ENCODE measurements at regions not wholly inside any gene's neighbourhood (a gene's known extent, or its start where the extent isn't known, plus 50 kb on each side); places are given as distances from the start of the nearest gene placed in this dataset.

GRCh38 chr1:116299248-116299647 lies 73.8 kb upstream of the ATP1A1 start:
- Histone ChIP-seq H2AFZ (peak overlapping the region; percentile 29), H3K79me2 (no peaks in the 10 kb centered on the region), H3K9ac (no peak overlapping the region), H3K27me3 (ENCODE audit: control insufficient read depth, insufficient read depth, low read length) (no peaks in the 10 kb centered on the region), H3K4me2 (ENCODE audit: low read length) (peak overlapping the region; percentile 1), H3K4me1 (peaks cover 7% of the 10 kb centered on the region), H3K27ac (peak overlapping the region; percentile 81), H3K9me3 (ENCODE audit: control insufficient read depth, low read length) (no peaks in the 10 kb centered on the region), H3K36me3 (ENCODE audit: control insufficient read depth, insufficient read depth, low read length) (no peaks in the 10 kb centered on the region), H3K4me3 (ENCODE audit: low read depth, low read length) (no peak overlapping the region)
- TF ChIP-seq, protein P1, sequence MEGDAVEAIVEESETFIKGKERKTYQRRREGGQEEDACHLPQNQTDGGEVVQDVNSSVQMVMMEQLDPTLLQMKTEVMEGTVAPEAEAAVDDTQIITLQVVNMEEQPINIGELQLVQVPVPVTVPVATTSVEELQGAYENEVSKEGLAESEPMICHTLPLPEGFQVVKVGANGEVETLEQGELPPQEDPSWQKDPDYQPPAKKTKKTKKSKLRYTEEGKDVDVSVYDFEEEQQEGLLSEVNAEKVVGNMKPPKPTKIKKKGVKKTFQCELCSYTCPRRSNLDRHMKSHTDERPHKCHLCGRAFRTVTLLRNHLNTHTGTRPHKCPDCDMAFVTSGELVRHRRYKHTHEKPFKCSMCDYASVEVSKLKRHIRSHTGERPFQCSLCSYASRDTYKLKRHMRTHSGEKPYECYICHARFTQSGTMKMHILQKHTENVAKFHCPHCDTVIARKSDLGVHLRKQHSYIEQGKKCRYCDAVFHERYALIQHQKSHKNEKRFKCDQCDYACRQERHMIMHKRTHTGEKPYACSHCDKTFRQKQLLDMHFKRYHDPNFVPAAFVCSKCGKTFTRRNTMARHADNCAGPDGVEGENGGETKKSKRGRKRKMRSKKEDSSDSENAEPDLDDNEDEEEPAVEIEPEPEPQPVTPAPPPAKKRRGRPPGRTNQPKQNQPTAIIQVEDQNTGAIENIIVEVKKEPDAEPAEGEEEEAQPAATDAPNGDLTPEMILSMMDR (IDR thresholded peaks at IDR 0.05), result no peak

DNA sequence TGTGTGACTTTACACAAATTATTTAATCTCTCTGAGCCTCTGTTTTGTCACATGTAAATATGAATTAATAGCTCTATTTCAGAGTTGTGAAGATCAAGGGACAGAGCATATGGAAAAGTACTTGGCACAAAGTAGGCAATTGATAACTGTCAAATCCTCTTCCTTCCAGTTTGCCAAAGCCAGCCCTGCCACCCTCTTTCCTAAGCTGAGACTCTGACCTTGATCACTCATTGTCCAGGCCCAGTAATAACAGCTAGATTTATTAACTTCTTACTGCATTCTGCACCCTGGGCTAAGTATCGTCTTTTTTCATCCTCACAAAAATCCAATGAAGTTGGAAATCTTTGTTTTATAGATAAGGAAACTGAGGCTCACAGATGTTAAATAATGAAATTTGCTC lies 70.8 kb upstream of the ATP1A1 start:
- Histone ChIP-seq H3K4me3 (ENCODE audit: low read depth, low read length) (no peak overlapping the region), H3K4me2 (ENCODE audit: low read length) (no peak overlapping the region), H3K9me3 (ENCODE audit: control insufficient read depth, low read length) (no peaks in the 10 kb centered on the region), H2AFZ (peak overlapping the region; percentile 50), H3K27ac (no peak overlapping the region), H3K79me2 (no peaks in the 10 kb centered on the region), H3K27me3 (ENCODE audit: control insufficient read depth, insufficient read depth, low read length) (no peaks in the 10 kb centered on the region), H3K9ac (no peak overlapping the region), H3K36me3 (ENCODE audit: control insufficient read depth, insufficient read depth, low read length) (no peaks in the 10 kb centered on the region), H3K4me1 (peaks cover 14% of the 10 kb centered on the region)
- TF ChIP-seq, protein P1 (IDR thresholded peaks at IDR 0.05), result no peak

DNA sequence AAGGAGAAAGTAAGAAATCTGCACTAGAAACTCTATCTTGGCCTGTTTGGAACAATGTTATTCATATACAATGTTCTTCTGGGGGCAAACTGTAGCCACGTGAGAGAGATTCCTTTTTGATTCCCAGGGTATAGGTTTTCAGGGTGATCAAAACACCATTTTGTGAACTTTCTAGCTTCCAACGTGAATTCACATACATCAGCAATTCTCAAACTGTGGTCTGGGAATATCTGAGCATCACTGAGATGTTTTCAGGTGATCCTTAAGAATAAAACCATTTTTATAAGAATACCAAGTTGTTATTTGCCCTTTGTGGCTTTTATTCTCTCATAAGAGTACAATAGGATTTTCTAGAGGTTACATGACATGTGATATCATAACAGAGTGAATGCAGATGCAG lies 66.9 kb upstream of the ATP1A1 start:
- H3K9me3 ChIP-seq (ENCODE audit: control insufficient read depth, low read length), result no peaks in the 10 kb centered on the region
- peak overlapping the region; percentile 72 for H3K27ac ChIP-seq
- H3K9ac ChIP-seq, result no peak overlapping the region
- no peaks in the 10 kb centered on the region for H3K36me3 ChIP-seq (ENCODE audit: control insufficient read depth, insufficient read depth, low read length)
- H3K79me2 ChIP-seq, result no peaks in the 10 kb centered on the region
- peaks cover 34% of the 10 kb centered on the region for H3K4me1 ChIP-seq
- no peaks in the 10 kb centered on the region for H3K27me3 ChIP-seq (ENCODE audit: control insufficient read depth, insufficient read depth, low read length)
- no peak overlapping the region for H2AFZ ChIP-seq
- H3K4me2 ChIP-seq (ENCODE audit: low read length), result no peak overlapping the region
- H3K4me3 ChIP-seq (ENCODE audit: low read depth, low read length), result no peak overlapping the region
- TF ChIP-seq, protein P1 (IDR thresholded peaks at IDR 0.05), result no peak

GRCh38 chr1:116306840-116307442 lies 66.1 kb upstream of the ATP1A1 start:
- no peaks in the 10 kb centered on the region for H3K27me3 ChIP-seq (ENCODE audit: control insufficient read depth, insufficient read depth, low read length)
- no peak overlapping the region for H3K4me2 ChIP-seq (ENCODE audit: low read length)
- H3K4me3 ChIP-seq (ENCODE audit: low read depth, low read length), result no peak overlapping the region
- H3K36me3 ChIP-seq (ENCODE audit: control insufficient read depth, insufficient read depth, low read length), result no peaks in the 10 kb centered on the region
- TF ChIP-seq, protein P1 (IDR thresholded peaks at IDR 0.05), result no peak
- H2AFZ ChIP-seq, result peak overlapping the region; percentile 20
- H3K79me2 ChIP-seq, result no peaks in the 10 kb centered on the region
- peaks cover 39% of the 10 kb centered on the region for H3K4me1 ChIP-seq
- H3K9ac ChIP-seq, result no peak overlapping the region
- peak overlapping the region; percentile 97 for H3K27ac ChIP-seq
- no peaks in the 10 kb centered on the region for H3K9me3 ChIP-seq (ENCODE audit: control insufficient read depth, low read length)

GRCh38 chr1:116308276-116308675 lies 64.8 kb upstream of the ATP1A1 start:
- Histone ChIP-seq H3K36me3 (ENCODE audit: control insufficient read depth, insufficient read depth, low read length) (no peaks in the 10 kb centered on the region), H3K9ac (no peak overlapping the region), H2AFZ (no peak overlapping the region), H3K27me3 (ENCODE audit: control insufficient read depth, insufficient read depth, low read length) (no peaks in the 10 kb centered on the region), H3K4me3 (ENCODE audit: low read depth, low read length) (no peak overlapping the region), H3K9me3 (ENCODE audit: control insufficient read depth, low read length) (no peaks in the 10 kb centered on the region), H3K4me2 (ENCODE audit: low read length) (no peak overlapping the region), H3K79me2 (no peaks in the 10 kb centered on the region), H3K27ac (peak overlapping the region; percentile 97), H3K4me1 (peaks cover 41% of the 10 kb centered on the region)
- TF ChIP-seq, protein P1 (IDR thresholded peaks at IDR 0.05), result no peak
